ENCODE measurements at regions not wholly inside any gene's neighbourhood (a gene's known extent, or its start where the extent isn't known, plus 50 kb on each side); places are given as distances from the start of the nearest gene placed in this dataset.

GRCh38 chrX:69554321-69554947 lies 50.3 kb downstream of the NALF2 start:
- TF ChIP-seq RAD21 (IDR thresholded peaks at IDR 0.05 in 1 of 2, conservative IDR thresholded peaks at IDR 0.05 in 1 of 2; ENCODE audit: low read depth in 2 of 2, low read length in 2 of 2), result no peak
- TF ChIP-seq MAX (IDR thresholded peaks at IDR 0.05), result no peak
- no peak for TF ChIP-seq CTCF (IDR thresholded peaks at IDR 0.05; ENCODE audit: control extremely low read depth in 1 of 3, insufficient read depth in 1 of 3, low read depth in 1 of 3, low read length in 3 of 3)
- TF ChIP-seq POLR2A (IDR thresholded peaks at IDR 0.05; ENCODE audit: control extremely low read depth in 1 of 2, low read depth in 2 of 2, low read length in 2 of 2), result no peak
- TF ChIP-seq RBBP5 (IDR thresholded peaks at IDR 0.05; ENCODE audit: borderline replicate concordance, low read depth, low read length), result no peak

Data from H1 (cell line).